HG02840 (cell line): ENCODE measurements at regions not wholly inside any gene's neighbourhood (a gene's known extent, or its start where the extent isn't known, plus 50 kb on each side); places are given as distances from the start of the nearest gene placed in this dataset.

Experiments
- ATAC-seq: cut with Tn5 transposase; IDR thresholded peaks from one replicate; pipeline ENCODE4 v1.9.1; 2021; ENCODE audit warnings: mild to moderate bottlenecking, moderate library complexity, moderate number of reproducible peaks; ENCODE audit not compliant: unreplicated experiment, low FRiP score

DNA sequence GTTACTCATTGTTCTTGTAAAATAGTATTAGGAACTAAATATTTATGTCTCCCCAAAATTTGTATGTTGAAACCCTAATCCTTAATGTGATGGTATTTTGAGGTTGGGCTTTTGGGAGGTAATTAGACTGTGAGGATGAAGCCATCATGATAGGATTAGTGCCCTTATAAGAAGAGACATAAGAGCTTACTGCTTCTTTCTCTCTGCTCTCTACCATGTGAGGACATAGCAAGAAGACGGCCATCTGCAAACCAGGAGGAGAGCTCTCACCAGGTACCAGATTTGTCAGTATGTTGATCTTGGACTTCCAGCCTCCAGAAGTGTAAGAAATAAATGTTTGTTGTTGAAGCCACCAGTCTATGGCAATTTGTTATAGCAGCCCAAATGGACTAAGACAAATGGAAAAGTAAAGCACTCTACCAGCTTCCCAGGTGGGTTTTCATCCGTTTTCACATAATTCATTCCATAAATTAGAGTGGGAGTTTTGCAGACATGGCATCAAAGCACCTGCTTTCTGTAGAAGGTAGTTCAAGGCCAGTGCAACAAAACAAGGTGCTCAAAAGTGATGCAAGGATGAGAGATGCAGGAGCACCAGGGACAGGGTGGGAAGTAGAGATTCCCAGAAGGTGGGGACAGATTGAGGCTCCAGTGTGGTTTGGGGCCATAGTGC lies 70.7 kb downstream of the MYCN start:
- no peak for ATAC-seq

DNA sequence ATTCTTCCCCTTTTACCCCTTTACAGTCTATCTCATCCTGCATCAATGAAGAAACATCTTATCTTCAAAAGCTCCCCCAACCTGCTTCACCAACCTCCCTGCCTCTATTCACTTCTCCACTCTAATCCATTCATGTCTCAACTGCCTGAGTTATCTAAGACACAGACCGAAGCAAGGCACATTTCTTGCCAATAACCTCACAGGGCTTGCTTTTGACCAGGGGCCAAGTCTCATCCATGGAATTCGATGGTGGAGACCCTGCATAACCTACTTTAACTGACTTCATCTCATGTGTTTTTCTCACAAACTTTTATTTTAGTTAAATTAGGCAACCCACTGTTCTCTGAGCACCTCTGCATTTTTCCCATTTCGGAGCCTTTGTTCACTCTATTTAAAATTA lies 69.7 kb downstream of the MYCN start:
- no peak for ATAC-seq

DNA sequence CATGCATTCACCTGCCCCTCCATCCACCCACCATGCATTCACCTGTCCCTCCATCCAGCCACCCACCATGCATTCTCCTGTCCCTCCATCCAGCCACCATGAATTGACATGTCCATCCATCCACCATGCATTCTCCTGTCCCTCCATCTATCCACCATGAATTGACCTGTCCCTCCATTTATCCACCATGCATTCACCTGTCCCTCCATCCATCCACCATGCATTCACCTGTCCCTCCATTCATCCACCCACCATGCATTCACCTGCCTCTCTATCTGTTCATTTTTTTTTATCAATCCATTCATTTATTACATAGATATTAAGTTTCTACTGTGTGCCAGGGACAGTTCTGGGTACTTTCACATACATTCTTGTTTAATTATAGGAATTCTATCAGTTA lies 69.2 kb downstream of the MYCN start:
- ATAC-seq, result no peak

GRCh38 chr2:16008856-16009255 lies 68.5 kb downstream of the MYCN start:
- no peak for ATAC-seq

DNA sequence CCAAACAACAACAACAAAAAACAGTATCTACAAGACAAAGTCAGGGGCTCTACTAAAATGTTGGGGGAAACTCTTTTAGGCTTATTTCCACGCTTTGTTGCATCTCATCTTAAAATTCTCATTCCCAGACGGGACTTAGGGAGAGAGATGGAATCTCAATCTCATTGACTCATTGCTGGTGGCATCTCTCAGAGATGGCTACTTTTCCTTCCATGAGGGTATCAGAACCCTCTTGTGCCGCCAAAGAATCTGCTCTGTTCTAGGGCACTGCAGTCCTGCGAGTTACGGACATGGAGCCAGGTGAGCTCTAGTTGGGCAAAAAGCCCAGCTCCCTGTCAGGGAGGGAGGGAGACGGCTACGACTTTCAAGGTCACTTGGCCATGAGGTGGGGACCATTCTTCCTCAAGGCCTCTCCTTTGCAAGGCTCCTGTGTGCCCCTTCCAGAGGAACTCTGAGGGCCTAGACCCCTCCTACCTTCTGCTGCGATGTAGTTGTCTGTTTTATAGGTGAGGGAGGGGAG lies 68.0 kb downstream of the MYCN start:
- ATAC-seq, result no peak

DNA sequence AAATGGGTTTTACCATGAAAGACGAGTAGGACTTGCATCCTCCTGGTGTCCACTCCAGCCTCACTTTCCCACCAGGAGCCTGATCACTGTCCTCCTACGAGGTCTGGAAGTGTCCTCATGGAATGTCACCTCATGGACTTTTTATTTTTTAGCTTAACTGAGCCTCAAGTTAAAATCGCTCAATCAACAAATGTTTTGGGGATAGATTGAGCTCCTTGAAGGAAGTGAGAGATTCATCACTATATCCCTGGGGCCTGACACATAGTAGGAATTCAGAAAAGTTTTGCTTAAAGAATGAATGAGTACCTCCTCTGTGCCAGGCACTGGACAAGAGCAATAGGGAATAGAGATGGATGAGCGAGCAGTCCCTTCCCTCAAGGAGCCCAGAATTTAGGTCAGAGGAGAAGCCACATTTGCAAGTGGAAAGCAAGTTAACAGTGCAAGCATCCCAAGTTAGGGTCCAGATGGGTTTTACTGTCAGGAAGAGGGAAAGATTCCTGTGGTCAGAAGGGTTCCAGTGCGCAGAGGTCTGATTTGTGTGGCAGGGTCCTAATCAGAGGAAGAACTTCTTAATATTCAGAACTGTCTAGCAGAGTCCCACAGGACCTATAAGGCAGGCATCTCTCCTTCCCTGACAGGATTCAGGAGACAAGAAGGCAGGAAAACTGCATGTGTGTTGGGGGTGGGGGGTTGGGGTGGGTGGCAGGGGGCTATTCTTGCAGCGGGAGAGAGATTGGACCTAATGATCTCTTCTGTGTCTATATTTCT lies 67.0 kb downstream of the MYCN start:
- no peak for ATAC-seq

- ATAC-seq, result no peak
Measured at GRCh38 chr2:16006537-16007166, 66.3 kb downstream of the MYCN start.

GRCh38 chr2:16005816-16006536 lies 65.6 kb downstream of the MYCN start:
- ATAC-seq, result no peak

GRCh38 chr2:16005389-16005788 lies 65.0 kb downstream of the MYCN start:
- no peak for ATAC-seq

GRCh38 chr2:16003809-16004208 lies 63.5 kb downstream of the MYCN start:
- no peak for ATAC-seq

DNA sequence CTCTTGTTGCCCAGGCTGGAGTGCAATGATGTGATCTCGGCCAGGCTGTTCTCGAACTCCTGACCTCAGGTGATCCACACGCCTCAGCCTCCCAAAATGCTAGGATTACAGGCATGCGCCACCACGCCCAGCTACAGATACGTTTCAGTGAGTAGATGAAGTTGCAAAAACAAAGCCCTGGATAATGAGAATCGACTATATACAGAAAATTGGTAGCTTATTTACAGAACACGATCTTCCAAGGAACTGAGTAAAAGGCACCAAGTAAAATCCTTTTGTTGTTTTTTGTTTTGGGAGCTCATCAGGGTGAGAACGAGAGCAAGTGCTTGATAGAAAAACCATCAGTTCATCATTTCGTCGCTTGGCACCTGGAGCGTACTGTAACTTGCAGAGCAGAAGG lies 62.8 kb downstream of the MYCN start:
- ATAC-seq, result no peak

- ATAC-seq, result no peak
Measured at GRCh38 chr2:16002575-16002974, 62.2 kb downstream of the MYCN start.

DNA sequence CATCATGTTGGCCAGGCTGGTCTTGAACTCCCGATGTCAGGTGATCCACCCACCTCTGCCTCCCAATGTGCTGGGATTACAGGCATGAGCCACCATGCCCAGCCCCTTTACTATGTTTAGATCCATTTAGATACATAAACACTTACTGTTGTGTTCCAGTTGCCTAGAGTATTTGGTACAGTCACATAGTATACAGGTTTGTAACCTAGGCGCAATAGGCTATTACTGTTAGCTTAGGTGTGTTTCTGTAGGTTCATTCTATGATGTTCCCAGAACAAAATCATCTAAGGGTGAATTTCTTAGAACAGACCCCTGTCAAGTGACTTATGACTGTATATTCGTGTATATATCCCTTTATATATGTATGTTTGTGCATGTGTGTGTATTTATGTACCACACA lies 61.8 kb downstream of the MYCN start:
- ATAC-seq, result no peak

DNA sequence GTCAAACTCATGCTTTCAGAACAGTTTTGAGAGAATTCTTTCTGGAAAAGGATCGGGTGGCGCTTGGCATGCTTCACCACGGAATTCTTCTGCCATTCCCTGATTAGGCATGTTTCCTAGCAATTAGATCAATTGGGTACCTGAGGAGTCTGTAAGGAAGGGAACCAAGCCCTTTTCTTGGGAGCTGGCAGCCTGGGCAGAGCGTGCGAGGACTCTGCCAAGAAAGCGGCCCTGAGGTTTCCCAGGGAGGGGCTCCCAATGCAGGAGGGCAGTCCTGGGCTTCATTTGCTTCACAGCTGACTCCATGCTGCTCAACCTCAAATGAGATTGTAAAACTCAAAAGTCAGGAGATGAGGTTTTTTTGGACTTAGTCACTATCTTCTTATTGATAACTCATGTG lies 60.3 kb downstream of the MYCN start:
- no peak for ATAC-seq

DNA sequence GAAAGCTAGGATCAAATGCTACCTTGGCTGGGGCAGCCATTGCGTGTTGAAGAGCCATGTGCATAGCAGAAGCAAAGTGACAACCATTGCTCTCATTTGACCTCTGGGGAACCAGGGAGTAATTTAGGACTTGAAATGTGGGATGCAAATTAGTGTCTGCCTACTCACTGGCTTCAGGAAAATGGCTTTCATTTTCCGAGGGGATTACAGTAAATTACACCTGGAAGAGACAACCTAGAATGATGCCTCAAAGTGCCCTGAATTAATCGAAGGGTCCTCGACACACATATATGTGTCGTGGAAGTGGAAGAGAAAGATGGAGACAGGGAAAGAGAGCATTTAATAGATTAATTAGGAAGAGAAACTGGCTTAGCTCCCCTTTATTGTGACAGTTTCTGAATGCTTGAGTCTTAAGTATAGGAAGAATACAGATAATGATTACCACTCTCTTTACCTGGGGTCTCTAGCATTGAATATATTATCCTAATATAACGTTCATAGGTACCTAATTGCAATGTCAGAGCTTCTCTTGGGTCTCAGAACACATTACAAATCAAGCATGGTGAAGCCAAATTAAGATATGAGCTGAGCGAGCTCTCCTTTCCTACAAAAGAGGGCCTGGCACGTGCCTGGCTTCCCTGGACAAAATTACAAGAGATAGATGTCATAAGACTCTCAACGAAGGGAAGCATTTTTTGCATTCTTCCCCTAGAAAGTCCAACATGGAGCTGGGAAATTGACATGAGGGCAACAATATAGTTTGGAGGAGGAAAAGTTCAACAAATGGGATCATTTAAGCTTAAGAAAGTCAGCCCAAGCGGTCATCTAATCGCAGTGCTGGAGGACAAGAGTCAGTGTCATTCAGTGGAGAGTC lies 59.5 kb downstream of the MYCN start:
- no peak for ATAC-seq

GRCh38 chr2:15997728-15998280 lies 57.5 kb downstream of the MYCN start:
- no peak for ATAC-seq

DNA sequence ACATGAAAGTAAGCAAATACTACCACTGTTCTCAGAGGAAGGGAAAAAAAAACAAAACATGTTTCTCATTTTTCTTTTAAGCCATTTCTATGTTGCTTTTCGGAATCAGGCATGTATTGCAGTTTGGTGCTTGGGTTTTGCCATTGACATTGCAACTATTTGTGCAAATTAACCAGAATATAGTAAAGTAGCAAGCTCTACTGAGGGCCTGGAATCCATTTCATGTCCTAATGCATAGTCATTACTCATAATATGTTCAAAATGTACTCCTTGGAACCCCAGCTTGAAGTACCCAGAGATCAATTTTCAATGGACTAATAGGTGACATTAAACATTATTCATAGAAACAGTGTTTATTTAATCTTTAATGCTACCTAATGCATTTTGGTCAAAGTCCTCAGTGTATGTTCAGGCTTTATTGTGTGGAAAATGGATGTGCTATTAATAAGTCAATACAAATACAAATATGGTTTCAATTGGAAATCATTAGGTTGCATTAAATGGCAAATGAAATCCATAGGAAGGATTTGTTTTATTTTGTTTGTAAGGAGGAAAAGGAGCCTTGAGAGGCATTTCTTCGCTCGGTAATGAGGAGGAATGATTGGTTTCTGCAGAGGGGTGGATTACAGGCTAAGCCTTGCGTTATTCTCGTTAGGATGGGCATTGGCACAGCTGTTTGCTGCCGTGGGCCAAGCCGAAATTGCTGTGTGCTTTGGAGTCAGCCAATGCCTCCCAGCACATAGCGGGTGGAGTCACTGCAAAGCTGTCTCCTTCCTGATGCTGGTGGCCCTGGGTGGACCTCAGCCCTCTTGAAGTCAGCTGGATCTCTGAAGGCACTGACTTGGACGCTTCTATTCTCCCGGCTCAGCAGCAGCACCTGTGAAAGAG lies 56.4 kb downstream of the MYCN start:
- no peak for ATAC-seq
